Epidermal melanocyte (primary cell): ENCODE measurements at regions not wholly inside any gene's neighbourhood (a gene's known extent, or its start where the extent isn't known, plus 50 kb on each side); places are given as distances from the start of the nearest gene placed in this dataset.

ENCODE experiments used
- DNase-seq: peaks from one replicate; pipeline ENCODE4 v3.0.0; 2011; ENCODE audit warnings: low spot score; ENCODE audit not compliant: insufficient read length

GRCh38 chr15:69883306-69883705 is 214.4 kb downstream of the TLE3 start:
- no peak for DNase-seq

GRCh38 chr15:69885173-69885955 is 212.4 kb downstream of the TLE3 start:
- DNase-seq = no peak

GRCh38 chr15:69887009-69887408 is 210.7 kb downstream of the TLE3 start:
- DNase-seq = no peak

GRCh38 chr15:69887553-69887952 is 210.2 kb downstream of the TLE3 start:
- no peak for DNase-seq

GRCh38 chr15:69888406-69888805 is 209.3 kb downstream of the TLE3 start:
- no peak for DNase-seq

- DNase-seq = no peak
Measured at GRCh38 chr15:69891070-69891536, 206.6 kb downstream of the TLE3 start.

GRCh38 chr15:69891606-69892005 is 206.1 kb downstream of the TLE3 start:
- no peak for DNase-seq

- no peak for DNase-seq
Measured at GRCh38 chr15:69892351-69892750, 205.4 kb downstream of the TLE3 start.

GRCh38 chr15:69893086-69893485 is 204.6 kb downstream of the TLE3 start:
- no peak for DNase-seq

- peak; percentile 36 for DNase-seq
Measured at GRCh38 chr15:69893863-69894262, 203.9 kb downstream of the TLE3 start.

- no peak for DNase-seq
Measured at GRCh38 chr15:69895202-69895601, 202.5 kb downstream of the TLE3 start.

GRCh38 chr15:69896606-69897005 is 201.1 kb downstream of the TLE3 start:
- no peak for DNase-seq

GRCh38 chr15:69897061-69897460 is 200.7 kb downstream of the TLE3 start:
- DNase-seq = no peak

- no peak for DNase-seq
Measured at GRCh38 chr15:69897471-69898237, 200.1 kb downstream of the TLE3 start.

GRCh38 chr15:69898243-69898642 is 199.5 kb downstream of the TLE3 start:
- no peak for DNase-seq

- DNase-seq = no peak
Measured at GRCh38 chr15:69902414-69903062, 195.2 kb downstream of the TLE3 start.

- no peak for DNase-seq
Measured at GRCh38 chr15:69903470-69904469, 193.9 kb downstream of the TLE3 start.

GRCh38 chr15:69906256-69907185 is 191.2 kb downstream of the TLE3 start:
- no peak for DNase-seq

GRCh38 chr15:69908060-69908459 is 189.7 kb downstream of the TLE3 start:
- DNase-seq = no peak
